ENCODE measurements at regions not wholly inside any gene's neighbourhood (a gene's known extent, or its start where the extent isn't known, plus 50 kb on each side); places are given as distances from the start of the nearest gene placed in this dataset.

GRCh38 chr11:45407226-45407625 is 121.1 kb upstream of the SYT13 start:
- no peak for TF ChIP-seq CTCF (conservative IDR thresholded peaks at IDR 0.05; ENCODE audit: low read length)
- TF ChIP-seq EZH2phosphoT487 (IDR thresholded peaks at IDR 0.05; ENCODE audit: borderline replicate concordance): no peak

Data from Loucy (cell line).